HG03469 (cell line): ENCODE measurements at regions not wholly inside any gene's neighbourhood (a gene's known extent, or its start where the extent isn't known, plus 50 kb on each side); places are given as distances from the start of the nearest gene placed in this dataset.
A peak's percentile ranks its signal among the peaks of the same experiment; 100 is the strongest.
"Not testable (repeated sequence)": the region's sequence is repeated elsewhere in the genome, so short reads cannot be mapped to it uniquely, and the experiment has no call there.

Source experiments
- ATAC-seq: cut with Tn5 transposase; IDR thresholded peaks from one replicate; pipeline ENCODE4 v1.9.1; 2021; ENCODE audit warnings: mild to moderate bottlenecking, moderate library complexity, moderate number of reproducible peaks; ENCODE audit not compliant: unreplicated experiment

GRCh38 chr4:138804711-138805110, 210.9 kb upstream of the NOCT start:
- ATAC-seq, result no peak

- ATAC-seq, result no peak
These were observed 212.5 kb upstream of the NOCT start for GRCh38 chr4:138803051-138803450.

GRCh38 chr4:138802499-138802898, 213.1 kb upstream of the NOCT start:
- ATAC-seq, result no peak

- ATAC-seq, result no peak
These were observed 215.2 kb upstream of the NOCT start for GRCh38 chr4:138800421-138800820.

- ATAC-seq, result no peak
These were observed 217.2 kb upstream of the NOCT start for GRCh38 chr4:138798404-138798803.

- no peak for ATAC-seq
These were observed 217.9 kb upstream of the NOCT start for GRCh38 chr4:138797646-138798045.

- no peak for ATAC-seq
These were observed 218.8 kb upstream of the NOCT start for GRCh38 chr4:138796761-138797160.

GRCh38 chr4:138790706-138791340, 224.8 kb upstream of the NOCT start:
- no peak for ATAC-seq

- no peak for ATAC-seq
These were observed 225.8 kb upstream of the NOCT start for GRCh38 chr4:138789796-138790195.

- no peak for ATAC-seq
These were observed 226.7 kb upstream of the NOCT start for GRCh38 chr4:138788857-138789256.

- ATAC-seq, result no peak
These were observed 227.3 kb upstream of the NOCT start for GRCh38 chr4:138788267-138788790.

GRCh38 chr4:138779761-138780160, 235.8 kb upstream of the NOCT start:
- ATAC-seq, result not testable (repeated sequence)

GRCh38 chr4:138775890-138776289, 239.7 kb upstream of the NOCT start:
- peak; percentile 96 for ATAC-seq

- no peak for ATAC-seq
These were observed 240.1 kb upstream of the NOCT start for GRCh38 chr4:138775489-138775888.

GRCh38 chr4:138774940-138775339, 240.6 kb upstream of the NOCT start:
- ATAC-seq, result no peak

GRCh38 chr4:138774125-138774524, 241.5 kb upstream of the NOCT start:
- not testable (repeated sequence) for ATAC-seq

- no peak for ATAC-seq
These were observed 242.3 kb upstream of the NOCT start for GRCh38 chr4:138773321-138773720.

- no peak for ATAC-seq
These were observed 243.2 kb upstream of the NOCT start for GRCh38 chr4:138772366-138772765.

GRCh38 chr4:138770818-138771217, 244.8 kb upstream of the NOCT start:
- ATAC-seq, result no peak

- ATAC-seq, result no peak
These were observed 249.2 kb upstream of the NOCT start for GRCh38 chr4:138766332-138766731.

GRCh38 chr4:138765442-138765841, 250.1 kb upstream of the NOCT start:
- no peak for ATAC-seq

GRCh38 chr4:138761638-138762220, 253.9 kb upstream of the NOCT start:
- no peak for ATAC-seq

- no peak for ATAC-seq
These were observed 256.1 kb upstream of the NOCT start for GRCh38 chr4:138759554-138759902.
